ENCODE measurements at regions not wholly inside any gene's neighbourhood (a gene's known extent, or its start where the extent isn't known, plus 50 kb on each side); places are given as distances from the start of the nearest gene placed in this dataset.

DNA sequence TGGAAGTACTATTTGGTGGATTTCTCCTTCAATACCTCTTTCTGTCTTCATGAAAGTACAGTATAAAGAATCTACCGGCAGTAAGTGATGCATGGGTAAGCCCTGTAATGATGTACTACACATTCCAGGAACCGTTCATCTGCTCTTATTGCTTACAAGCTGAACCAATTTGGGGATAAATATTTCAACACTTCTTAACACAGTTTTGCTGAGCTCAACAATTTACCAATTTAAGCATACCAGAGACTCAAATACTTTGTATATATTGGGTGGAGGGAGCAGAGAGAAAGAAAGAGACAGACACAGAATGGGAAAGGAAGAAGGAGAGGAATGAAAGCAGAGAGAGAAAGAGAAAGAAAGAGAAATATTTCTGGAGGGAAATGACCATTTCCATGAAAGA lies 821.1 kb upstream of the FLRT2 start:
- H3K36me3 ChIP-seq (ENCODE audit: control insufficient read depth, insufficient read depth, low read length), result no peaks in the 10 kb centered on the region
- no peaks in the 10 kb centered on the region for H3K27me3 ChIP-seq (ENCODE audit: control insufficient read depth, insufficient read depth, low read length)
- FAIRE-seq (no peak), DNase-seq (ENCODE audit: low read depth) (no peak)
- no peak overlapping the region for H3K4me3 ChIP-seq (ENCODE audit: low read depth, low read length)
- TF ChIP-seq, protein P1, sequence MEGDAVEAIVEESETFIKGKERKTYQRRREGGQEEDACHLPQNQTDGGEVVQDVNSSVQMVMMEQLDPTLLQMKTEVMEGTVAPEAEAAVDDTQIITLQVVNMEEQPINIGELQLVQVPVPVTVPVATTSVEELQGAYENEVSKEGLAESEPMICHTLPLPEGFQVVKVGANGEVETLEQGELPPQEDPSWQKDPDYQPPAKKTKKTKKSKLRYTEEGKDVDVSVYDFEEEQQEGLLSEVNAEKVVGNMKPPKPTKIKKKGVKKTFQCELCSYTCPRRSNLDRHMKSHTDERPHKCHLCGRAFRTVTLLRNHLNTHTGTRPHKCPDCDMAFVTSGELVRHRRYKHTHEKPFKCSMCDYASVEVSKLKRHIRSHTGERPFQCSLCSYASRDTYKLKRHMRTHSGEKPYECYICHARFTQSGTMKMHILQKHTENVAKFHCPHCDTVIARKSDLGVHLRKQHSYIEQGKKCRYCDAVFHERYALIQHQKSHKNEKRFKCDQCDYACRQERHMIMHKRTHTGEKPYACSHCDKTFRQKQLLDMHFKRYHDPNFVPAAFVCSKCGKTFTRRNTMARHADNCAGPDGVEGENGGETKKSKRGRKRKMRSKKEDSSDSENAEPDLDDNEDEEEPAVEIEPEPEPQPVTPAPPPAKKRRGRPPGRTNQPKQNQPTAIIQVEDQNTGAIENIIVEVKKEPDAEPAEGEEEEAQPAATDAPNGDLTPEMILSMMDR (IDR thresholded peaks at IDR 0.05; ENCODE audit: insufficient read depth, low read length, severe bottlenecking), result no peak

DNA sequence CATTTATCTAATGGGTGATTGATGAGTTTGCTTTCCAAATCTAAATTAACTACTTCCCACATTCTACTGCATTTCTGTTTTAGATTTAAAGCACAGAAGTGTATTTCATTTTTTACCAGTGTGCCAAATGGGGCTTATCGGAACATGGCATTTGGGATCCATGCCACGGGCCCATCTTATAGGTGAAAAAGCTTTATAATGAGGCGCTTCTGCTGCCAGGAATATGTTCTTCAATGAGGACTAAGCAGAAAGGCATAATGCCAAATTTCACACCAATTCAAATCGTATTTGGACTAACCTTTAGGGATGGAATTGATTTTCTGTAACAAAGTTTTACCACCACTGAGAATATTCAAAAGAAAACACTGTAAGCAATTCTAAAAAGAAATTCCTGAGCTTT lies 803.5 kb upstream of the FLRT2 start:
- Histone ChIP-seq H3K4me3 (ENCODE audit: low read depth, low read length) (no peak overlapping the region), H3K36me3 (ENCODE audit: control insufficient read depth, insufficient read depth, low read length) (no peaks in the 10 kb centered on the region), H3K27me3 (ENCODE audit: control insufficient read depth, insufficient read depth, low read length) (no peaks in the 10 kb centered on the region)
- FAIRE-seq (no peak), DNase-seq (ENCODE audit: low read depth) (no peak)
- TF ChIP-seq, protein P1 (IDR thresholded peaks at IDR 0.05; ENCODE audit: insufficient read depth, low read length, severe bottlenecking), result no peak

DNA sequence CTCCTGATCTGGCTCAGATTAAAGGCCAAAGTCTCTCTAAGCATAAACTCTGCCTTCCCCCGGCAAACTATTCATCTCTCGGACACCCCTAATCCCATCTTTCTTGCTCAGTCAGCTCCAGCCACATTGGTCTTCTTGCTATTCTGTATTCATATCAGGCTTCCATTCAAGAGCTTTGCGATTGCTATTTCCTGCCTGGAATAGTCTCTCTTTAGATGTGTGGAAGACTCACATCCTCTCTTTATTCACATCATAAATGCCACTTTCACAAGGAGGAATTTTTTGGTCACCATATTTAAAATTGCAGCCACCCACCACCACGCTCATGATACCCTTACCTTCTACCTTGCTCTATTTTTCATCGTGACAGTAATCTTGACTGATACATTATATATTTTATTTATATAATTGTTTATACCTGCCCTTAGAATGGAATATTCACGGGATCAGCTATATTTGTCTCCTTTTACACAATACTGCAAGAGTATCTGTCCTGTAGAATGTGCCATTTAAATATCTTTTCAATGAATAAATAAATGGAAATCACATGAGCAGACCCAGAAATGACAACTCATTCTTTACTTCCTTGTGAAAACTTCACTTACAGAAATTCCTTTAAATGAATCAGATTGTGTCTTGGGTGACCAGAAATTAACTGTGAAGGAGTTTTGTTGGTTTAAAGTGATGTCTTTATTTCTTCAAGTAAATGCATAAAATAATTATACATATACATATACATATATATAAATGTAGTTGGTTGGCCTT lies 780.6 kb upstream of the FLRT2 start:
- H3K4me3 ChIP-seq (ENCODE audit: low read depth, low read length), result no peak overlapping the region
- TF ChIP-seq, protein P1 (IDR thresholded peaks at IDR 0.05; ENCODE audit: insufficient read depth, low read length, severe bottlenecking), result no peak
- DNase-seq (ENCODE audit: low read depth), result no peak
- FAIRE-seq, result no peak
- no peaks in the 10 kb centered on the region for H3K36me3 ChIP-seq (ENCODE audit: control insufficient read depth, insufficient read depth, low read length)
- no peaks in the 10 kb centered on the region for H3K27me3 ChIP-seq (ENCODE audit: control insufficient read depth, insufficient read depth, low read length)

DNA sequence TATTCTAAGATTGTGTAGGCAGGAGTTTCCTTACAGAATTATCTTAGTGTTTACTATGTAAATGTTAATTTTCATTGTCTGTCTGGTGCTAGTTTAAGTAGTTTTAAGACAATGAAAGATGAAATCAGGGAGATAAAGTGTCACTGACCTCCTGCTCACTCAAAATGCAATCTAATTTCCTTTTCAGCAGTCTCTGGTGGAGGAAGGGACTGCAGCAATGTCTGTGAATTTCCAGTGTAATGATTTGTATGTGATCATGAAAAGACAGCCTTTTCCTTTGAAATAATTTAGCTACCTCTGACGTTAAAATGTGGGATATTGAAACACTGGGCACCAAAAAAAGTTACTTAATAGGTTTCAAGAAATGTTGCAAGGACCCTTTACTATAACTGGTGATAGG lies 779.7 kb upstream of the FLRT2 start:
- Histone ChIP-seq H3K4me3 (ENCODE audit: low read depth, low read length) (no peak overlapping the region), H3K27me3 (ENCODE audit: control insufficient read depth, insufficient read depth, low read length) (no peaks in the 10 kb centered on the region), H3K36me3 (ENCODE audit: control insufficient read depth, insufficient read depth, low read length) (no peaks in the 10 kb centered on the region)
- DNase-seq (ENCODE audit: low read depth) (no peak), FAIRE-seq (no peak)
- TF ChIP-seq, protein P1 (IDR thresholded peaks at IDR 0.05; ENCODE audit: insufficient read depth, low read length, severe bottlenecking), result no peak

DNA sequence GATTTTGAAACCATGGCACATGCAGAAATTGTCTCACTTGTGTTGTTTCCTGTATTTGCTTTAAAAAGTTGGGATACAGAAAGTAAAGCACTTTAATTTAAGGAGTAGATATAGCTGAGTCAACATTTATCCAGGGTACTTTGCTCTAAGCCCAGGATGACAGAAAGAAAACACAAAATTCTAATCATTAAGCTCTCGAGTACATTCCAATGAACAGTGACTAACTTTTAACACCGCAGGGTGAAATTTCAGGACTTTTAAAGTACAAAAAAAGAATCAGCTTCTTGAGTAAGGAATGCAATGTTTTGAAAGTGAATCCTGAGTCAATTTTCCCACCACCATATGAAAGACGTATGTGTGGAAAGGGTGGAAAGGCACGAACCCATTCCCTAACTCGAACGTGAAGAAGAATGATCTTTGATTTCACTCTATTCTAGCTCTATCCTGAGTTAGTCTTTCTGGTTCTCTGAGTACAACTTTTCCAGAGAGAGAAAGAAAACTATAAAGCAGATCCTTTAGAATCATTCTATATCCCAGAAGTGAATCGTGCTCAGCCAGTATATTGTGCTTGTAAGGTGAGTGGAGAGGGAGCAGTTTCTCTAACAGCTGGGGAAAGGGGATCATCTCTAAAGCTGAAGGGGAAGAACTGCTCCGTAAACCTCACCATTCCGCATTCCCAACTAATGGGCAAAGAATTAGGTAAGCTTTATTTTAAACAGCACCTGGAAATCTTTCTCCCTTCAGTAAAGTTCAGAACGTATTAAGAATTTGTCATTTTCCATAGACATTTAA lies 779.0 kb upstream of the FLRT2 start:
- DNase-seq (ENCODE audit: low read depth), result peak; percentile 44
- H3K4me3 ChIP-seq (ENCODE audit: low read depth, low read length), result no peak overlapping the region
- TF ChIP-seq, protein P1 (IDR thresholded peaks at IDR 0.05; ENCODE audit: insufficient read depth, low read length, severe bottlenecking), result no peak
- no peaks in the 10 kb centered on the region for H3K36me3 ChIP-seq (ENCODE audit: control insufficient read depth, insufficient read depth, low read length)
- no peak for FAIRE-seq
- H3K27me3 ChIP-seq (ENCODE audit: control insufficient read depth, insufficient read depth, low read length), result no peaks in the 10 kb centered on the region
